NB4 (cell line): ENCODE measurements at regions not wholly inside any gene's neighbourhood (a gene's known extent, or its start where the extent isn't known, plus 50 kb on each side); places are given as distances from the start of the nearest gene placed in this dataset.

ENCODE experiments used
- MAX ChIP-seq: IDR thresholded peaks from 2 replicates; pipeline ENCODE4 v1.6.1; 2011; ENCODE audit warnings: low read depth, low read length
- MYC ChIP-seq: IDR thresholded peaks from 2 replicates; pipeline ENCODE4 v1.6.1; 2011; ENCODE audit warnings: low read depth, low read length
- POLR2A ChIP-seq: IDR thresholded peaks from 2 replicates; pipeline ENCODE4 v1.6.1; 2011; ENCODE audit warnings: mild to moderate bottlenecking; ENCODE audit not compliant: insufficient read length; ENCODE audit errors: extremely low read depth
- TF ChIP-seq, protein P1 (sequence below): IDR thresholded peaks from one replicate; pipeline ENCODE4 v1.5.1; 2012; ENCODE audit warnings: low read depth, low read length

- TF ChIP-seq POLR2A: no peak
- no peak for TF ChIP-seq MYC
- TF ChIP-seq, protein P1, sequence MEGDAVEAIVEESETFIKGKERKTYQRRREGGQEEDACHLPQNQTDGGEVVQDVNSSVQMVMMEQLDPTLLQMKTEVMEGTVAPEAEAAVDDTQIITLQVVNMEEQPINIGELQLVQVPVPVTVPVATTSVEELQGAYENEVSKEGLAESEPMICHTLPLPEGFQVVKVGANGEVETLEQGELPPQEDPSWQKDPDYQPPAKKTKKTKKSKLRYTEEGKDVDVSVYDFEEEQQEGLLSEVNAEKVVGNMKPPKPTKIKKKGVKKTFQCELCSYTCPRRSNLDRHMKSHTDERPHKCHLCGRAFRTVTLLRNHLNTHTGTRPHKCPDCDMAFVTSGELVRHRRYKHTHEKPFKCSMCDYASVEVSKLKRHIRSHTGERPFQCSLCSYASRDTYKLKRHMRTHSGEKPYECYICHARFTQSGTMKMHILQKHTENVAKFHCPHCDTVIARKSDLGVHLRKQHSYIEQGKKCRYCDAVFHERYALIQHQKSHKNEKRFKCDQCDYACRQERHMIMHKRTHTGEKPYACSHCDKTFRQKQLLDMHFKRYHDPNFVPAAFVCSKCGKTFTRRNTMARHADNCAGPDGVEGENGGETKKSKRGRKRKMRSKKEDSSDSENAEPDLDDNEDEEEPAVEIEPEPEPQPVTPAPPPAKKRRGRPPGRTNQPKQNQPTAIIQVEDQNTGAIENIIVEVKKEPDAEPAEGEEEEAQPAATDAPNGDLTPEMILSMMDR: no peak
- TF ChIP-seq MAX: no peak
Measured at GRCh38 chr2:163943403-163944346, 207.9 kb upstream of the FIGN start.
